ENCODE measurements at regions not wholly inside any gene's neighbourhood (a gene's known extent, or its start where the extent isn't known, plus 50 kb on each side); places are given as distances from the start of the nearest gene placed in this dataset.

GRCh38 chr10:3848775-3849635, 64.0 kb upstream of the KLF6 start:
- TF ChIP-seq, protein P1, sequence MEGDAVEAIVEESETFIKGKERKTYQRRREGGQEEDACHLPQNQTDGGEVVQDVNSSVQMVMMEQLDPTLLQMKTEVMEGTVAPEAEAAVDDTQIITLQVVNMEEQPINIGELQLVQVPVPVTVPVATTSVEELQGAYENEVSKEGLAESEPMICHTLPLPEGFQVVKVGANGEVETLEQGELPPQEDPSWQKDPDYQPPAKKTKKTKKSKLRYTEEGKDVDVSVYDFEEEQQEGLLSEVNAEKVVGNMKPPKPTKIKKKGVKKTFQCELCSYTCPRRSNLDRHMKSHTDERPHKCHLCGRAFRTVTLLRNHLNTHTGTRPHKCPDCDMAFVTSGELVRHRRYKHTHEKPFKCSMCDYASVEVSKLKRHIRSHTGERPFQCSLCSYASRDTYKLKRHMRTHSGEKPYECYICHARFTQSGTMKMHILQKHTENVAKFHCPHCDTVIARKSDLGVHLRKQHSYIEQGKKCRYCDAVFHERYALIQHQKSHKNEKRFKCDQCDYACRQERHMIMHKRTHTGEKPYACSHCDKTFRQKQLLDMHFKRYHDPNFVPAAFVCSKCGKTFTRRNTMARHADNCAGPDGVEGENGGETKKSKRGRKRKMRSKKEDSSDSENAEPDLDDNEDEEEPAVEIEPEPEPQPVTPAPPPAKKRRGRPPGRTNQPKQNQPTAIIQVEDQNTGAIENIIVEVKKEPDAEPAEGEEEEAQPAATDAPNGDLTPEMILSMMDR (conservative IDR thresholded peaks at IDR 0.05; ENCODE audit: low read depth, low read length): no peak
- no peak for TF ChIP-seq EZH2phosphoT487 (IDR thresholded peaks at IDR 0.05; ENCODE audit: borderline replicate concordance, low read length)

Measured in PC-3 (cell line).